Tibial nerve (tissue), 3 donors: ENCODE measurements at regions not wholly inside any gene's neighbourhood (a gene's known extent, or its start where the extent isn't known, plus 50 kb on each side); places are given as distances from the start of the nearest gene placed in this dataset.

ENCODE experiments used
- CTCF ChIP-seq, 5 experiments: fragments of 200-600 bp in 3 of 5; fragments of 450-650 bp in 2 of 5; sonication (generic) in 3 of 5; IDR thresholded peaks; one replicate each; pipeline ENCODE4 v1.5.1; 2016 to 2019; ENCODE audit warnings: antibody characterized with exemption in 5 of 5, mild to moderate bottlenecking in 3 of 5, moderate library complexity in 2 of 5
- POLR2A ChIP-seq, 2 donors: fragments of 450-650 bp; IDR thresholded peaks; one replicate each; pipeline ENCODE4 v1.6.1; 2017; ENCODE audit warnings: antibody characterized with exemption in 2 of 2, mild to moderate bottlenecking in 2 of 2, moderate library complexity in 2 of 2

- no peak for TF ChIP-seq CTCF (IDR thresholded peaks at IDR 0.05)
- no peak for TF ChIP-seq POLR2A (IDR thresholded peaks at IDR 0.05)
These were observed 293.8 kb downstream of the FRK start for GRCh38 chr6:115766745-115767462.
